ENCODE measurements at regions not wholly inside any gene's neighbourhood (a gene's known extent, or its start where the extent isn't known, plus 50 kb on each side); places are given as distances from the start of the nearest gene placed in this dataset.

- no peak for ATAC-seq
- no peak for TF ChIP-seq SNAI2 (CRISPR knock-in tag; IDR thresholded peaks at IDR 0.05)
- no peak for TF ChIP-seq CSDC2 (CRISPR knock-in tag; IDR thresholded peaks at IDR 0.05)
- TF ChIP-seq TSHZ2 (CRISPR knock-in tag; IDR thresholded peaks at IDR 0.05) = no peak
- TF ChIP-seq ESRRG (CRISPR knock-in tag; IDR thresholded peaks at IDR 0.05) = no peak
- TF ChIP-seq CSRNP3 (CRISPR knock-in tag; IDR thresholded peaks at IDR 0.05) = no peak
- TF ChIP-seq ZFP3 (CRISPR knock-in tag; IDR thresholded peaks at IDR 0.05) = no peak
- no peak for TF ChIP-seq RARB (CRISPR knock-in tag; IDR thresholded peaks at IDR 0.05)
- TF ChIP-seq ZNF70 (CRISPR knock-in tag; IDR thresholded peaks at IDR 0.05) = no peak
- TF ChIP-seq ZFP30 (CRISPR knock-in tag; IDR thresholded peaks at IDR 0.05) = no peak
- no peak for TF ChIP-seq GLIS3 (CRISPR knock-in tag; IDR thresholded peaks at IDR 0.05)
- no peak for TF ChIP-seq ZC3H10 (CRISPR knock-in tag; IDR thresholded peaks at IDR 0.05)
- no peak for TF ChIP-seq OSR1 (CRISPR knock-in tag; IDR thresholded peaks at IDR 0.05)
- no peak for TF ChIP-seq PPARA (CRISPR knock-in tag; IDR thresholded peaks at IDR 0.05; ENCODE audit: borderline replicate concordance)
- no peak for TF ChIP-seq PATZ1 (CRISPR knock-in tag; IDR thresholded peaks at IDR 0.05; ENCODE audit: borderline replicate concordance)
Observed at GRCh38 chr17:427891-428290, 75.3 kb upstream of the RPH3AL start.

- TF ChIP-seq PATZ1 (CRISPR knock-in tag; IDR thresholded peaks at IDR 0.05; ENCODE audit: borderline replicate concordance) (no peak), RARB (CRISPR knock-in tag; IDR thresholded peaks at IDR 0.05) (no peak), PPARA (CRISPR knock-in tag; IDR thresholded peaks at IDR 0.05; ENCODE audit: borderline replicate concordance) (no peak), ISL1 (CRISPR knock-in tag; IDR thresholded peaks at IDR 0.05) (no peak), ZNF565 (CRISPR knock-in tag; conservative IDR thresholded peaks at IDR 0.05; ENCODE audit: low read depth) (no peak), TSHZ2 (CRISPR knock-in tag; IDR thresholded peaks at IDR 0.05) (no peak), BACH2 (CRISPR knock-in tag; IDR thresholded peaks at IDR 0.05; ENCODE audit: borderline replicate concordance) (no peak), ZNF8 (CRISPR knock-in tag; IDR thresholded peaks at IDR 0.05) (no peak), SNAI2 (CRISPR knock-in tag; IDR thresholded peaks at IDR 0.05) (no peak), ARNTL (CRISPR knock-in tag; IDR thresholded peaks at IDR 0.05; ENCODE audit: borderline replicate concordance, low read depth) (no peak), ESRRG (CRISPR knock-in tag; IDR thresholded peaks at IDR 0.05) (no peak), OSR1 (CRISPR knock-in tag; IDR thresholded peaks at IDR 0.05) (no peak), CSRNP3 (CRISPR knock-in tag; IDR thresholded peaks at IDR 0.05) (no peak)
- ATAC-seq = no peak
Observed at GRCh38 chr17:427327-427726, 74.7 kb upstream of the RPH3AL start.

All from SK-N-SH treated with all-trans-retinoic acid at 6 μM for 48 hours (cell line).